Spleen (tissue), 11 donors: ENCODE measurements at regions not wholly inside any gene's neighbourhood (a gene's known extent, or its start where the extent isn't known, plus 50 kb on each side); places are given as distances from the start of the nearest gene placed in this dataset.

Experiments
- DNase-seq: peaks from one replicate; pipeline ENCODE4 v3.0.0-alpha.2; 2020
- H3K27ac ChIP-seq, 8 donors: fragments of 200-600 bp; sonication (generic) in 7 of 8; 1 replicate in 4 of 8; 2 replicates in 4 of 8; pipeline versions ENCODE4 v1.5.0 to v1.8.0; 2016 to 2021; ENCODE audit warnings: inconsistent platforms in 4 of 8, mild to moderate bottlenecking in 4 of 8, moderate library complexity in 1 of 8
- H3K27me3 ChIP-seq, 7 donors: fragments of 200-600 bp; sonication (generic) in 6 of 7; replicated peaks in 1 of 7; 1 replicate in 4 of 7; 2 replicates in 3 of 7; pipeline versions ENCODE4 v1.5.0 to v1.8.0; 2016 to 2021; ENCODE audit warnings: inconsistent platforms in 3 of 7, mild to moderate bottlenecking in 1 of 7
- H3K36me3 ChIP-seq, 6 donors: fragments of 200-600 bp; sonication (generic) in 5 of 6; 1 replicate in 4 of 6; 2 replicates in 2 of 6; pipeline versions ENCODE4 v1.5.0 to v1.8.0; 2016 to 2021; ENCODE audit warnings: inconsistent platforms in 2 of 6
- H3K4me1 ChIP-seq, 6 donors: fragments of 200-600 bp; sonication (generic) in 5 of 6; 1 replicate in 3 of 6; 2 replicates in 3 of 6; pipeline versions ENCODE4 v1.5.0 to v1.8.0; 2016 to 2021; ENCODE audit warnings: inconsistent platforms in 3 of 6
- H3K4me3 ChIP-seq, 8 donors: fragments of 200-600 bp; sonication (generic) in 7 of 8; 1 replicate in 4 of 8; 2 replicates in 4 of 8; pipeline versions ENCODE4 v1.5.0 to v1.8.0; 2016 to 2021; ENCODE audit warnings: inconsistent platforms in 4 of 8, mild to moderate bottlenecking in 4 of 8, moderate library complexity in 2 of 8
- H3K9me3 ChIP-seq, 8 donors: fragments of 200-600 bp; sonication (generic) in 7 of 8; 1 replicate in 4 of 8; 2 replicates in 4 of 8; pipeline versions ENCODE4 v1.5.0 to v1.8.0; 2016 to 2021; ENCODE audit warnings: inconsistent platforms in 4 of 8
- CTCF ChIP-seq, 11 experiments: fragments of 200-600 bp in 7 of 11; fragments of 450-650 bp in 4 of 11; sonication (generic) in 4 of 11; IDR thresholded peaks in 8 of 11; conservative IDR thresholded peaks in 3 of 11; 1 replicate in 7 of 11; 2 replicates in 4 of 11; pipeline versions ENCODE4 v1.4.0 to v1.8.0; 2016 to 2021; ENCODE audit warnings: antibody characterized with exemption in 11 of 11, inconsistent platforms in 4 of 11, mild to moderate bottlenecking in 1 of 11
- POLR2A ChIP-seq, 3 donors: fragments of 450-650 bp; IDR thresholded peaks; one replicate each; pipeline ENCODE4 v1.5.1; 2017; ENCODE audit warnings: antibody characterized with exemption in 3 of 3, mild to moderate bottlenecking in 1 of 3
- POLR2AphosphoS5 ChIP-seq, 3 donors: sonication (generic); formaldehyde crosslinking; IDR thresholded peaks; one replicate each; pipeline ENCODE4 v1.5.1; 2017; ENCODE audit warnings: antibody characterized with exemption in 3 of 3
- WGBS, 5 donors: extraction: QIAGEN DNeasy Blood & Tissue Kit in 3 of 5; methylation state at CpG; one replicate each; pipeline versions ENCODE4 v1.1.5 to v1.1.7; 2013 to 2018; 5-methylcytosine and 5-hydroxymethylcytosine counted together
- intact Hi-C: fragments of 100-400 bp; cut with DNase I; formaldehyde crosslinking; loops from one replicate; pipeline ENCODE4 v1.15.0; 2023; ENCODE audit warnings: low total_unique reads
- donor health status: healthy with polysubstance abuse.
- donor health status: DM: no; HTN: no; CAD: no; lungs with moderate emphysema.
- donor health status: DM: no; HTN: no; CAD: no.
- donor health status: Bipolar disorder and iron deficiency.
- donor health status: healthy.
- donor health status: DM: no; HTN: no; CAD: no.
- donor health status: DM: yes; HTN: yes; CAD: no.

GRCh38 chr11:93032580-93032979 is 63.1 kb downstream of the MTNR1B start:
- H3K36me3 ChIP-seq = no peaks in the 10 kb centered on the region
- TF ChIP-seq POLR2AphosphoS5 (IDR thresholded peaks at IDR 0.05) (no peak), CTCF (IDR thresholded peaks at IDR 0.05 in 8 of 11, conservative IDR thresholded peaks at IDR 0.05 in 3 of 11) (no peak), POLR2A (IDR thresholded peaks at IDR 0.05) (no peak)
- intact Hi-C loops = no loop called here
- no peaks in the 10 kb centered on the region for H3K27me3 ChIP-seq
- no peak overlapping the region for H3K27ac ChIP-seq
- 56 to 73% (median 58%) methylated on average over 2 of the region's 2 CpGs for WGBS, 5 donors
- peaks cover 0 to 6% (median 0%) of the 10 kb centered on the region in 8 donors for H3K9me3 ChIP-seq
- no peak for DNase-seq
- no peaks in the 10 kb centered on the region for H3K4me1 ChIP-seq
- H3K4me3 ChIP-seq = no peak overlapping the region

GRCh38 chr11:93033093-93033492 is 63.6 kb downstream of the MTNR1B start:
- intact Hi-C loops = no loop called here
- no peak for TF ChIP-seq CTCF (IDR thresholded peaks at IDR 0.05 in 8 of 11, conservative IDR thresholded peaks at IDR 0.05 in 3 of 11)
- no peak for TF ChIP-seq POLR2A (IDR thresholded peaks at IDR 0.05)
- TF ChIP-seq POLR2AphosphoS5 (IDR thresholded peaks at IDR 0.05) = no peak
- 38 to 100% (median 87%) methylated on average over 1 of the region's 1 CpG for WGBS, 5 donors
- H3K4me3 ChIP-seq = no peak overlapping the region
- H3K27me3 ChIP-seq = no peaks in the 10 kb centered on the region
- H3K4me1 ChIP-seq = no peaks in the 10 kb centered on the region
- H3K9me3 ChIP-seq = peaks cover 0 to 6% (median 0%) of the 10 kb centered on the region in 8 donors
- no peaks in the 10 kb centered on the region for H3K36me3 ChIP-seq
- no peak for DNase-seq
- no peak overlapping the region for H3K27ac ChIP-seq

GRCh38 chr11:93034031-93034722 is 64.7 kb downstream of the MTNR1B start:
- H3K27me3 ChIP-seq = no peaks in the 10 kb centered on the region
- no peaks in the 10 kb centered on the region for H3K36me3 ChIP-seq
- no peak overlapping the region for H3K27ac ChIP-seq
- DNase-seq = no peak
- intact Hi-C loops = no loop called here
- 60 to 69% (median 65%) methylated on average over 3 of the region's 3 CpGs for WGBS, 5 donors
- H3K4me3 ChIP-seq = no peak overlapping the region
- no peaks in the 10 kb centered on the region for H3K4me1 ChIP-seq
- peaks cover 0 to 6% (median 0%) of the 10 kb centered on the region in 8 donors for H3K9me3 ChIP-seq
- TF ChIP-seq POLR2A (IDR thresholded peaks at IDR 0.05) = no peak
- no peak for TF ChIP-seq POLR2AphosphoS5 (IDR thresholded peaks at IDR 0.05)
- no peak for TF ChIP-seq CTCF (IDR thresholded peaks at IDR 0.05 in 8 of 11, conservative IDR thresholded peaks at IDR 0.05 in 3 of 11)

GRCh38 chr11:93034723-93035039 is 65.2 kb downstream of the MTNR1B start:
- no peak for TF ChIP-seq POLR2AphosphoS5 (IDR thresholded peaks at IDR 0.05)
- TF ChIP-seq CTCF (IDR thresholded peaks at IDR 0.05 in 8 of 11, conservative IDR thresholded peaks at IDR 0.05 in 3 of 11) = no peak
- no peak for TF ChIP-seq POLR2A (IDR thresholded peaks at IDR 0.05)
- Histone ChIP-seq H3K36me3 (no peaks in the 10 kb centered on the region), H3K4me3 (no peak overlapping the region), H3K27me3 (no peaks in the 10 kb centered on the region), H3K4me1 (no peaks in the 10 kb centered on the region), H3K9me3 (peaks cover 0 to 6% (median 0%) of the 10 kb centered on the region in 8 donors), H3K27ac (no peak overlapping the region)
- DNase-seq = no peak
- intact Hi-C loops = no loop called here
- WGBS, 5 donors = 80 to 89% (median 82%) methylated on average over 1 of the region's 1 CpG
